ENCODE measurements at regions not wholly inside any gene's neighbourhood (a gene's known extent, or its start where the extent isn't known, plus 50 kb on each side); places are given as distances from the start of the nearest gene placed in this dataset.

DNA sequence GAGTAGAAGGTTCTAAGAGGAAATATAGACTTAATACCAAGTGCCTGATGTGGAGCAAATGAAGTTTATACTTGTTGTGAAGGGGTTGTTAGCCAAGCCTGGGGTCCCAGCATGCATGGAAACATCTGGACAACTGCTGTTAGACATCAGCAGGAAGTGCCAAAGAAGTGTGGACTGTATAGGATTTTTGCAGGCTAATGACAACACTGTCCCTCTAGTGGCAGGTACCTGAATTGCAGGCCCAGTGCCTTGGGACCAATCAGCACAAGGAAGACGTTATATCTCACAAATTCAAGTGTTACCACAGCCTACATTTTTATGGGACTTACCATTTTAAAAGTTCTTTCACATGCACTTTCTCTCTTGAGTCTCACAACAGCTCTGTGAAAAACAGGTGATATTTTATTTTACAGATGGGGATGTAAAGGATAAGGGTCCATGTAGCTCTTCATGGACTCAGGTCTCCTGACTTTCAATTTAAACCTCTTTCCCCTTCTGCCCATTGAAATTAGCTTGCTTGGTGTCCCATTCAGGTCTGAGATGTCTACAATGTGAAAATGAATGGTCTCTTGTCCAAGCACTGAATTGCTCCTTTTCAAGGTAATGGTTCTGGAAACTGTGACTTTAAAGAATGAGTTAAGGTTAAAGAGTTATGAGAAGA is 89.0 kb upstream of the MAP1B start:
- H3K9me3 ChIP-seq (ENCODE audit: low read depth, low read length, poor library complexity, severe bottlenecking) = no peaks in the 10 kb centered on the region
- peak; percentile 61 for DNase-seq (ENCODE audit: low spot score)
- ChIA-PET POLR2A (ENCODE audit: low non-redundant PET) (no interaction called here), CTCF (interaction anchor here (1.0 kb wide), 1 partner anchor 236 kb away, joined by 3 read pairs; no protein-coding TSS in a partner anchor)
- TF ChIP-seq, protein P1, sequence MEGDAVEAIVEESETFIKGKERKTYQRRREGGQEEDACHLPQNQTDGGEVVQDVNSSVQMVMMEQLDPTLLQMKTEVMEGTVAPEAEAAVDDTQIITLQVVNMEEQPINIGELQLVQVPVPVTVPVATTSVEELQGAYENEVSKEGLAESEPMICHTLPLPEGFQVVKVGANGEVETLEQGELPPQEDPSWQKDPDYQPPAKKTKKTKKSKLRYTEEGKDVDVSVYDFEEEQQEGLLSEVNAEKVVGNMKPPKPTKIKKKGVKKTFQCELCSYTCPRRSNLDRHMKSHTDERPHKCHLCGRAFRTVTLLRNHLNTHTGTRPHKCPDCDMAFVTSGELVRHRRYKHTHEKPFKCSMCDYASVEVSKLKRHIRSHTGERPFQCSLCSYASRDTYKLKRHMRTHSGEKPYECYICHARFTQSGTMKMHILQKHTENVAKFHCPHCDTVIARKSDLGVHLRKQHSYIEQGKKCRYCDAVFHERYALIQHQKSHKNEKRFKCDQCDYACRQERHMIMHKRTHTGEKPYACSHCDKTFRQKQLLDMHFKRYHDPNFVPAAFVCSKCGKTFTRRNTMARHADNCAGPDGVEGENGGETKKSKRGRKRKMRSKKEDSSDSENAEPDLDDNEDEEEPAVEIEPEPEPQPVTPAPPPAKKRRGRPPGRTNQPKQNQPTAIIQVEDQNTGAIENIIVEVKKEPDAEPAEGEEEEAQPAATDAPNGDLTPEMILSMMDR (conservative IDR thresholded peaks at IDR 0.05; ENCODE audit: low read depth, low read length) = peak; percentile 96
- TF ChIP-seq EZH2 (IDR thresholded peaks at IDR 0.05; ENCODE audit: borderline replicate concordance, low read depth, low read length, poor library complexity, severe bottlenecking) = no peak
- no peak overlapping the region for H3K4me3 ChIP-seq (ENCODE audit: low read depth, low read length, poor library complexity, severe bottlenecking)
- H3K27ac ChIP-seq (ENCODE audit: low read depth, low read length, poor library complexity, severe bottlenecking) = no peak overlapping the region
- no peaks in the 10 kb centered on the region for H3K4me1 ChIP-seq (ENCODE audit: insufficient read depth, low read length, poor library complexity, severe bottlenecking)
- H3K27me3 ChIP-seq (replicated peaks; ENCODE audit: insufficient read depth, low read depth, low read length, poor library complexity) = peaks cover 2% of the 10 kb centered on the region
- intact Hi-C loops (cut with micrococcal nuclease; ENCODE audit: unreplicated experiment) = no loop called here
- no peaks in the 10 kb centered on the region for H3K36me3 ChIP-seq (ENCODE audit: insufficient read depth, low read length, poor library complexity, severe bottlenecking)
- no TSS peak for BruUV-seq (replicated peaks)

DNA sequence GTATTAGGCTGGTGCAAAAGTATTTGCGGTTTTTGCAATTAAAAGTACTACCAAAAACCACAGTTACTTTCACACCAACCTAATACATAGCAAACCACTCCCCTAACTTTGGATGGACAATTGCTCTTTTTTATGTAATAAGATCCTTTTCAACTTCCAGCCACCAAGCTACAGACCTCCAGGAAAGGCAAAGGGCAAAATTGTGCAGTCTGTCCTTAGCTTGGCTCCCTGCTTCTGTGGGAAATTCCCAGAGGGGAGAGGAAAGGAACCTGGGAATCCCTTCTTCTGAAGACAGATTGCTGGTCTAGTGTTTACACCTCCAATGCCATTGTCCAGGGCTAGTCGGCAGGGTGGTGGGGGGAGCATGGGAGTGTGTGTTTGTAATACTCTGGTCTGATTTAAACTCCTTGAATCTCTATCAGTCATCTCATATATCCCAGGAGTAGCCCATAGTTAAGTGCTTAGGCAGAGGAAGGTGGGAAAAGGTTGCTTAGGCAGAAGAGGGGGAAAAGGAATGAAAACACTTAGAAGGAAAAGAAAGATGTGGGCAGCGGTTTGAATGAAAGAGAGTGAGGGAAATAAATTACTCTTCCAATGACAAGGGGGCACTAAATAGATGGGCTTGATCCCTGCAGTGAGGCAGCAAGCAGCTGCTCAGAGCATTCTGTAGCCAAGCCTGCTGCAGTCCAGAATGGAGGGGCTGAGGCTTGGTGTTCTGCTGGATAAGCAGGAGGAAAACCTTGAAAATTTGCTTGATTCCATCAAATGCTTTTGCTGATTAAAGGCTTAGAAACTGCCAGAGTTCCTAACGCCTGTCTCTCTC is 86.9 kb upstream of the MAP1B start:
- Histone ChIP-seq H3K4me3 (ENCODE audit: low read depth, low read length, poor library complexity, severe bottlenecking) (no peak overlapping the region), H3K27me3 (replicated peaks; ENCODE audit: insufficient read depth, low read depth, low read length, poor library complexity) (peaks cover 2% of the 10 kb centered on the region), H3K9me3 (ENCODE audit: low read depth, low read length, poor library complexity, severe bottlenecking) (peaks cover 5% of the 10 kb centered on the region), H3K27ac (ENCODE audit: low read depth, low read length, poor library complexity, severe bottlenecking) (no peak overlapping the region), H3K4me1 (ENCODE audit: insufficient read depth, low read length, poor library complexity, severe bottlenecking) (no peaks in the 10 kb centered on the region), H3K36me3 (ENCODE audit: insufficient read depth, low read length, poor library complexity, severe bottlenecking) (no peaks in the 10 kb centered on the region)
- TF ChIP-seq, protein P1 (conservative IDR thresholded peaks at IDR 0.05; ENCODE audit: low read depth, low read length) = no peak
- CTCF ChIA-PET = no interaction called here
- DNase-seq (ENCODE audit: low spot score) = no peak
- intact Hi-C loops (cut with micrococcal nuclease; ENCODE audit: unreplicated experiment) = no loop called here
- POLR2A ChIA-PET (ENCODE audit: low non-redundant PET) = no interaction called here
- BruUV-seq (replicated peaks) = no TSS peak

DNA sequence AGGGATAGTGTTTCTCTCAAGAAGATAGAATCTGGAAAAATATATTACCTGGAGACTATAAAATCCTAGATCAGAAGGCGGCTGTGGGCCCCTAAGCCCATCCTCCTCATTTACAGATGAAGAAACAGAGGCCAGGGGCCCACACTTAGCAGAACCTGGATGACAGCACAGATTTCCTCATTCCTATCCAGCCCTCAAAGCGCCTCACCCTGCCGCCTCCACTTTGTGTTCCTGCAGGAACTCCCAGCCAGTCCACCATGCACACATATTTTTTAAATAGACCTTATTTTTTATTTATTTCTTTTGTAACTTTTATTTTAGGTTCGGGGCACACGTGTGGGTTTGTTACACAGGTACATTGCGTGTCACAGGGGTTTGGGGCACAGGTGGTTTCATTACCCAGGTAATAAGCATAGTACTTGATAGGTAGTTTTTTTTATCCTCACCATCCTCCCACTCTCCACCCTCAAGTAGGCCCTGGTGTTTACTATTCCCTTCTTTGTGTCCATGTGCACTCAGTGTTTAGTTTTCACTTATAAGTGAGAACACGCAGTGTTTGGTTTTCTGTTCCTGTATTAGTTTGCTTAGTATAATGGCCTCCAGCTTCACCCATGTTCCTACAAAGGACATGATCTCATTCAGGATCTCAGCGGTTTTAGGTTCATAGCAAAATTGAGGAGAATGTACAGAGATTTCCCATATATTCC is 85.5 kb upstream of the MAP1B start:
- no peak overlapping the region for H3K4me3 ChIP-seq (ENCODE audit: low read depth, low read length, poor library complexity, severe bottlenecking)
- H3K36me3 ChIP-seq (ENCODE audit: insufficient read depth, low read length, poor library complexity, severe bottlenecking) = no peaks in the 10 kb centered on the region
- no peak for TF ChIP-seq EZH2 (IDR thresholded peaks at IDR 0.05; ENCODE audit: borderline replicate concordance, low read depth, low read length, poor library complexity, severe bottlenecking)
- TF ChIP-seq, protein P1 (conservative IDR thresholded peaks at IDR 0.05; ENCODE audit: low read depth, low read length) = no peak
- no peak overlapping the region for H3K27ac ChIP-seq (ENCODE audit: low read depth, low read length, poor library complexity, severe bottlenecking)
- no peak for DNase-seq (ENCODE audit: low spot score)
- peaks cover 5% of the 10 kb centered on the region for H3K9me3 ChIP-seq (ENCODE audit: low read depth, low read length, poor library complexity, severe bottlenecking)
- no TSS peak for BruUV-seq (replicated peaks)
- CTCF ChIA-PET = interaction anchor here (0.6 kb wide), 1 partner anchor 10 kb away, joined by 3 read pairs; no protein-coding TSS in a partner anchor
- intact Hi-C loops (cut with micrococcal nuclease; ENCODE audit: unreplicated experiment) = no loop called here
- H3K27me3 ChIP-seq (replicated peaks; ENCODE audit: insufficient read depth, low read depth, low read length, poor library complexity) = peaks cover 7% of the 10 kb centered on the region
- POLR2A ChIA-PET (ENCODE audit: low non-redundant PET) = no interaction called here
- H3K4me1 ChIP-seq (ENCODE audit: insufficient read depth, low read length, poor library complexity, severe bottlenecking) = no peaks in the 10 kb centered on the region
